ENCODE measurements at regions not wholly inside any gene's neighbourhood (a gene's known extent, or its start where the extent isn't known, plus 50 kb on each side); places are given as distances from the start of the nearest gene placed in this dataset.

- TF ChIP-seq CTCF (IDR thresholded peaks at IDR 0.05), result no peak
- TF ChIP-seq POLR2A (IDR thresholded peaks at IDR 0.05), result no peak
Observed at GRCh38 chr16:16971042-16971441, 499.7 kb downstream of the XYLT1 start.

All from testis (tissue), 2 donors.